ENCODE measurements at regions not wholly inside any gene's neighbourhood (a gene's known extent, or its start where the extent isn't known, plus 50 kb on each side); places are given as distances from the start of the nearest gene placed in this dataset.
A peak's percentile ranks its signal among the peaks of the same experiment; 100 is the strongest.

GRCh38 chr2:13030606-13031005 is 313.9 kb downstream of the TRIB2 start:
- DNase-seq, result no peak
- no peak overlapping the region for H3K4me3 Mint-ChIP-seq
- no peak for TF ChIP-seq CTCF (IDR thresholded peaks at IDR 0.05)
- H3K36me3 Mint-ChIP-seq (ENCODE audit: low read depth), result no peaks in the 10 kb centered on the region
- peaks cover 14% of the 10 kb centered on the region for H3K4me1 Mint-ChIP-seq (ENCODE audit: low read depth)
- H3K27me3 Mint-ChIP-seq (ENCODE audit: insufficient read depth), result no peaks in the 10 kb centered on the region
- H3K9me3 Mint-ChIP-seq, result no peaks in the 10 kb centered on the region
- H3K27ac Mint-ChIP-seq, result no peak overlapping the region

GRCh38 chr2:13034861-13035260 is 318.1 kb downstream of the TRIB2 start:
- H3K4me3 Mint-ChIP-seq, result no peak overlapping the region
- peak; percentile 73 for DNase-seq
- H3K9me3 Mint-ChIP-seq, result no peaks in the 10 kb centered on the region

GRCh38 chr2:13035866-13036265 is 319.1 kb downstream of the TRIB2 start:
- DNase-seq, result no peak
- peaks cover 4% of the 10 kb centered on the region for H3K36me3 Mint-ChIP-seq (ENCODE audit: low read depth)
- peaks cover 10% of the 10 kb centered on the region for H3K27me3 Mint-ChIP-seq (ENCODE audit: insufficient read depth)
- TF ChIP-seq CTCF (IDR thresholded peaks at IDR 0.05), result no peak
- no peak overlapping the region for H3K4me3 Mint-ChIP-seq
- H3K9me3 Mint-ChIP-seq, result peaks cover 4% of the 10 kb centered on the region; the same call in 1 of the 2 replicates
- peaks cover 17% of the 10 kb centered on the region for H3K4me1 Mint-ChIP-seq (ENCODE audit: low read depth)
- H3K27ac Mint-ChIP-seq, result no peak overlapping the region

More at GRCh38 chr2:13034861-13035260, 318.1 kb downstream of the TRIB2 start:
- Mint-ChIP-seq H3K27me3 (ENCODE audit: insufficient read depth) (peaks cover 7% of the 10 kb centered on the region; the same call in 1 of the 2 replicates), H3K27ac (0 out of 2 replicates have a peak overlapping the region, but pooled peaks have one; percentile 19), H3K36me3 (ENCODE audit: low read depth) (no peaks in the 10 kb centered on the region), H3K4me1 (ENCODE audit: low read depth) (peaks cover 17% of the 10 kb centered on the region)
- TF ChIP-seq CTCF (IDR thresholded peaks at IDR 0.05), result no peak

- Mint-ChIP-seq H3K9me3 (peaks cover 17% of the 10 kb centered on the region), H3K4me3 (no peak overlapping the region), H3K27ac (no peak overlapping the region), H3K36me3 (ENCODE audit: low read depth) (peaks cover 11% of the 10 kb centered on the region), H3K27me3 (ENCODE audit: insufficient read depth) (peaks cover 20% of the 10 kb centered on the region), H3K4me1 (ENCODE audit: low read depth) (peaks cover 7% of the 10 kb centered on the region)
- TF ChIP-seq CTCF (IDR thresholded peaks at IDR 0.05), result no peak
- no peak for DNase-seq
Measured at GRCh38 chr2:13040043-13040442, 323.3 kb downstream of the TRIB2 start.

GRCh38 chr2:13046557-13047165 is 329.9 kb downstream of the TRIB2 start:
- Mint-ChIP-seq H3K36me3 (ENCODE audit: low read depth) (no peaks in the 10 kb centered on the region), H3K27ac (no peak overlapping the region), H3K27me3 (ENCODE audit: insufficient read depth) (peaks cover 4% of the 10 kb centered on the region), H3K4me3 (no peak overlapping the region), H3K9me3 (peaks cover 5% of the 10 kb centered on the region), H3K4me1 (ENCODE audit: low read depth) (peaks cover 6% of the 10 kb centered on the region; the same call in 1 of the 2 replicates)
- TF ChIP-seq CTCF (IDR thresholded peaks at IDR 0.05), result peak; percentile 77
- peak; percentile 8 for DNase-seq
